ENCODE measurements at regions not wholly inside any gene's neighbourhood (a gene's known extent, or its start where the extent isn't known, plus 50 kb on each side); places are given as distances from the start of the nearest gene placed in this dataset.

GRCh38 chr3:80014576-80014975 is 246.8 kb upstream of the ROBO1 start:
- no peak overlapping the region for H2AFZ ChIP-seq (ENCODE audit: low read depth, low read length)
- no peak overlapping the region for H3K27ac ChIP-seq (ENCODE audit: extremely low read depth, low read depth, low read length)
- WGBS (ENCODE audit: insufficient coverage, low coverage, missing lambda C conversion rate) = no CpG with 5 or more reads among the region's 5 CpGs
- in situ Hi-C loops (cut with MboI) (no loop called here), intact Hi-C loops (cut with micrococcal nuclease) (no loop called here)
- no peak for FAIRE-seq
- no peaks in the 10 kb centered on the region for H3K9me1 ChIP-seq (ENCODE audit: control insufficient read depth, insufficient read depth, low read length)
- no peak overlapping the region for H3K4me2 ChIP-seq (ENCODE audit: insufficient read depth, low read length)
- no peaks in the 10 kb centered on the region for H4K20me1 ChIP-seq (replicated peaks; ENCODE audit: control insufficient read depth, insufficient read depth, low read length)
- CTCF ChIA-PET (ENCODE audit: low intra/inter-chr PET ratio) = no interaction called here
- no peaks in the 10 kb centered on the region for H3K4me1 ChIP-seq (replicated peaks in 1 of 2; ENCODE audit: control insufficient read depth in 2 of 2, insufficient read depth in 2 of 2, low read length in 2 of 2)
- H3K4me3 ChIP-seq = no peak overlapping the region
- no peak for ATAC-seq
- no peak overlapping the region for H3K9ac ChIP-seq (ENCODE audit: insufficient read depth in 1 of 2, low read depth in 2 of 2, low read length in 2 of 2)
- no peaks in the 10 kb centered on the region for H3K27me3 ChIP-seq (ENCODE audit: control insufficient read depth in 2 of 2, insufficient read depth in 2 of 2, low read length in 2 of 2)
- no TSS peak for BruUV-seq (replicated peaks)
- H3K79me2 ChIP-seq (ENCODE audit: control insufficient read depth, insufficient read depth, low read length) = no peaks in the 10 kb centered on the region
- no peaks in the 10 kb centered on the region for H3K9me3 ChIP-seq (replicated peaks; ENCODE audit: control insufficient read depth, insufficient read depth, low read depth, low read length)
- no peak for DNase-seq (ENCODE audit: extremely low read depth in 1 of 4, low spot score in 3 of 4)
- POLR2A ChIA-PET = no interaction called here
- H3K36me3 ChIP-seq (ENCODE audit: control insufficient read depth, insufficient read depth, low read length) = no peaks in the 10 kb centered on the region
- no peak for TF ChIP-seq KDM1A (IDR thresholded peaks at IDR 0.05)
- TF ChIP-seq ZNF778 (CRISPR knock-in tag; IDR thresholded peaks at IDR 0.05) = no peak
- TF ChIP-seq USF2 (CRISPR knock-in tag; IDR thresholded peaks at IDR 0.05) = no peak
- TF ChIP-seq STAT6 (CRISPR knock-in tag; IDR thresholded peaks at IDR 0.05) = no peak
- no peak for TF ChIP-seq HSF4 (CRISPR knock-in tag; IDR thresholded peaks at IDR 0.05; ENCODE audit: borderline replicate concordance)
- TF ChIP-seq TARDBP (IDR thresholded peaks at IDR 0.05) = no peak
- TF ChIP-seq GATAD2A (IDR thresholded peaks at IDR 0.05) = no peak
- no peak for TF ChIP-seq ZNF668 (CRISPR knock-in tag; IDR thresholded peaks at IDR 0.05)
- no peak for TF ChIP-seq SIN3A (IDR thresholded peaks at IDR 0.05; ENCODE audit: borderline replicate concordance in 2 of 2, control insufficient read depth in 1 of 2, low read depth in 2 of 2, low read length in 2 of 2)
- TF ChIP-seq ZNF311 (CRISPR knock-in tag; IDR thresholded peaks at IDR 0.05) = no peak
- TF ChIP-seq GMEB1 (CRISPR knock-in tag; IDR thresholded peaks at IDR 0.05) = no peak
- no peak for TF ChIP-seq GATAD2B (IDR thresholded peaks at IDR 0.05; ENCODE audit: borderline replicate concordance)
- TF ChIP-seq ZNF354B (CRISPR knock-in tag; IDR thresholded peaks at IDR 0.05) = no peak
- no peak for TF ChIP-seq GTF3C2 (IDR thresholded peaks at IDR 0.05; ENCODE audit: borderline replicate concordance, extremely low read depth, insufficient read length)
- no peak for TF ChIP-seq CREB5 (CRISPR knock-in tag; IDR thresholded peaks at IDR 0.05)

All from K562 (cell line).